Activated CD8-positive, alpha-beta memory T cell treated with anti-CD3 and anti-CD28 coated beads, Interleukin-2, amount 50 U/mL, for 1 hour (primary cell): ENCODE measurements at regions not wholly inside any gene's neighbourhood (a gene's known extent, or its start where the extent isn't known, plus 50 kb on each side); places are given as distances from the start of the nearest gene placed in this dataset.
"Not testable (repeated sequence)": the region's sequence is repeated elsewhere in the genome, so short reads cannot be mapped to it uniquely, and the experiment has no call there.

Source experiments
- DNase-seq: peaks from one replicate; pipeline ENCODE4 v3.0.0-alpha.2; 2020; ENCODE audit errors: extremely low read depth

GRCh38 chr14:22297376-22297775 lies 291.6 kb downstream of the DAD1 start:
- no peak for DNase-seq

- DNase-seq, result no peak
Measured at GRCh38 chr14:22296722-22297121, 292.3 kb downstream of the DAD1 start.

- DNase-seq, result no peak
Measured at GRCh38 chr14:22296088-22296487, 292.9 kb downstream of the DAD1 start.

GRCh38 chr14:22291406-22291805 lies 297.6 kb downstream of the DAD1 start:
- no peak for DNase-seq

- no peak for DNase-seq
Measured at GRCh38 chr14:22289570-22289969, 299.5 kb downstream of the DAD1 start.

- no peak for DNase-seq
Measured at GRCh38 chr14:22285991-22286390, 303.0 kb downstream of the DAD1 start.

GRCh38 chr14:22282949-22283348 lies 306.1 kb downstream of the DAD1 start:
- no peak for DNase-seq

GRCh38 chr14:22282417-22282816 lies 306.6 kb downstream of the DAD1 start:
- no peak for DNase-seq

GRCh38 chr14:22281447-22281874 lies 307.6 kb downstream of the DAD1 start:
- DNase-seq, result not testable (repeated sequence)

- no peak for DNase-seq
Measured at GRCh38 chr14:22280497-22281316, 308.3 kb downstream of the DAD1 start.

- DNase-seq, result no peak
Measured at GRCh38 chr14:22276913-22277816, 311.9 kb downstream of the DAD1 start.

- no peak for DNase-seq
Measured at GRCh38 chr14:22271838-22272799, 316.9 kb downstream of the DAD1 start.

- DNase-seq, result no peak
Measured at GRCh38 chr14:22268875-22269274, 320.1 kb downstream of the DAD1 start.

- no peak for DNase-seq
Measured at GRCh38 chr14:22266683-22267082, 322.3 kb downstream of the DAD1 start.

- no peak for DNase-seq
Measured at GRCh38 chr14:22266142-22266442, 322.9 kb downstream of the DAD1 start.

GRCh38 chr14:22265319-22266141 lies 323.5 kb downstream of the DAD1 start:
- DNase-seq, result no peak

- no peak for DNase-seq
Measured at GRCh38 chr14:22264759-22265158, 324.3 kb downstream of the DAD1 start.

- no peak for DNase-seq
Measured at GRCh38 chr14:22263961-22264360, 325.1 kb downstream of the DAD1 start.

GRCh38 chr14:22262881-22263280 lies 326.1 kb downstream of the DAD1 start:
- no peak for DNase-seq

- no peak for DNase-seq
Measured at GRCh38 chr14:22255017-22255950, 333.7 kb downstream of the DAD1 start.
